Body of pancreas (tissue), 4 donors: ENCODE measurements at regions not wholly inside any gene's neighbourhood (a gene's known extent, or its start where the extent isn't known, plus 50 kb on each side); places are given as distances from the start of the nearest gene placed in this dataset.
"Not testable (repeated sequence)": the region's sequence is repeated elsewhere in the genome, so short reads cannot be mapped to it uniquely, and the experiment has no call there.

Experiments used
- ATAC-seq: fragments of 150-250 bp; one replicate; pipeline ENCODE4 v1.9.1; 2016
- DNase-seq, 4 donors: peaks; one replicate each; pipeline ENCODE4 v3.0.0-alpha.2; 2019
- H3K27ac ChIP-seq, 4 donors: fragments of 200-600 bp; sonication (generic); 1 replicate in 3 of 4; 2 replicates in 1 of 4; pipeline versions ENCODE4 v1.5.1 to v1.6.1; 2016 to 2019; ENCODE audit warnings: mild to moderate bottlenecking in 1 of 4, mixed read lengths in 1 of 4, moderate library complexity in 1 of 4
- H3K27me3 ChIP-seq, 2 donors: fragments of 200-600 bp; sonication (generic); one replicate each; pipeline ENCODE4 v1.6.0; 2016; ENCODE audit warnings: mild to moderate bottlenecking in 1 of 2
- H3K36me3 ChIP-seq, 2 donors: fragments of 200-600 bp; sonication (generic); replicated peaks in 1 of 2; 2 replicates each; pipeline ENCODE4 v1.5.1; 2016; ENCODE audit warnings: low read depth in 2 of 2; ENCODE audit not compliant: insufficient read depth in 1 of 2
- H3K4me1 ChIP-seq: fragments of 200-600 bp; sonication (generic); one replicate; pipeline ENCODE4 v1.6.0; 2016
- H3K4me3 ChIP-seq, 2 donors: fragments of 200-600 bp; sonication (generic); 1 replicate in 1 of 2; 2 replicates in 1 of 2; pipeline ENCODE4 v1.5.1; 2016 to 2019
- H3K9me3 ChIP-seq, 3 donors: fragments of 200-600 bp; sonication (generic); 1 replicate in 2 of 3; 2 replicates in 1 of 3; pipeline ENCODE4 v1.5.1; 2016
- CTCF ChIP-seq, 7 experiments: fragments of 450-650 bp in 4 of 7; fragments of 200-600 bp in 3 of 7; sonication (generic) in 3 of 7; IDR thresholded peaks; one replicate each; pipeline ENCODE4 v1.5.1; 2016 to 2019; ENCODE audit warnings: antibody characterized with exemption in 7 of 7
- POLR2A ChIP-seq, 3 donors: fragments of 450-650 bp; IDR thresholded peaks; one replicate each; pipeline ENCODE4 v1.6.1; 2016; ENCODE audit warnings: antibody characterized with exemption in 3 of 3, mild to moderate bottlenecking in 2 of 3
- WGBS, 2 donors: methylation state at CpG; one replicate each; pipeline ENCODE4 v1.1.5; 2017; 5-methylcytosine and 5-hydroxymethylcytosine counted together
- intact Hi-C: fragments of 100-400 bp; cut with DNase I; formaldehyde crosslinking; loops from one replicate; pipeline ENCODE4 v1.15.1; 2023

GRCh38 chr4:129264008-129264657, 168.2 kb downstream of the C4orf33 start:
- DNase-seq (no peak), ATAC-seq (no peak)
- no peaks in the 10 kb centered on the region for H3K4me1 ChIP-seq
- no peak overlapping the region for H3K4me3 ChIP-seq
- intact Hi-C loops, result no loop called here
- no peak overlapping the region for H3K27ac ChIP-seq
- no peaks in the 10 kb centered on the region for H3K36me3 ChIP-seq
- whole genome bisulfite sequencing, 2 donors, result 87 to 96% methylated on average over 1 of the region's 1 CpG
- H3K27me3 ChIP-seq, result no peaks in the 10 kb centered on the region
- no peak for TF ChIP-seq POLR2A (IDR thresholded peaks at IDR 0.05)
- TF ChIP-seq CTCF (IDR thresholded peaks at IDR 0.05), result no peak
- H3K9me3 ChIP-seq, result no peaks in the 10 kb centered on the region

- ATAC-seq, result no peak
- Histone ChIP-seq H3K36me3 (no peaks in the 10 kb centered on the region), H3K4me3 (no peak overlapping the region), H3K27me3 (no peaks in the 10 kb centered on the region), H3K9me3 (no peaks in the 10 kb centered on the region), H3K4me1 (no peaks in the 10 kb centered on the region), H3K27ac (no peak overlapping the region)
- intact Hi-C loops, result no loop called here
- 35 to 38% methylated on average over 1 of the region's 1 CpG for WGBS, 2 donors
- no peak for DNase-seq
- TF ChIP-seq POLR2A (IDR thresholded peaks at IDR 0.05) (no peak), CTCF (IDR thresholded peaks at IDR 0.05) (no peak)
Observed at GRCh38 chr4:129278868-129279267, 182.9 kb downstream of the C4orf33 start.

- no peaks in the 10 kb centered on the region for H3K4me1 ChIP-seq
- no peaks in the 10 kb centered on the region for H3K9me3 ChIP-seq
- no peaks in the 10 kb centered on the region for H3K27me3 ChIP-seq
- H3K27ac ChIP-seq, result no peak overlapping the region
- DNase-seq (no peak), ATAC-seq (no peak)
- intact Hi-C loops, result no loop called here
- TF ChIP-seq CTCF (IDR thresholded peaks at IDR 0.05) (no peak), POLR2A (IDR thresholded peaks at IDR 0.05) (no peak)
- H3K4me3 ChIP-seq, result no peak overlapping the region
- H3K36me3 ChIP-seq, result no peaks in the 10 kb centered on the region
Observed at GRCh38 chr4:129282293-129282692, 186.3 kb downstream of the C4orf33 start.

- H3K4me1 ChIP-seq, H3K9me3 ChIP-seq, H3K27me3 ChIP-seq, intact Hi-C loops, H3K27ac ChIP-seq, H3K4me3 ChIP-seq, ATAC-seq, DNase-seq, H3K36me3 ChIP-seq: not testable (repeated sequence)
- 57 to 65% methylated on average over 4 of the region's 4 CpGs for WGBS, 2 donors
Observed at GRCh38 chr4:129292194-129292593, 196.2 kb downstream of the C4orf33 start.

- Histone ChIP-seq H3K36me3 (no peaks in the 10 kb centered on the region), H3K4me1 (no peaks in the 10 kb centered on the region), H3K27ac (no peak overlapping the region), H3K9me3 (no peaks in the 10 kb centered on the region), H3K27me3 (no peaks in the 10 kb centered on the region), H3K4me3 (no peak overlapping the region)
- ATAC-seq (no peak), DNase-seq (no peak)
- intact Hi-C loops, result no loop called here
- TF ChIP-seq CTCF (IDR thresholded peaks at IDR 0.05), result no peak
- no peak for TF ChIP-seq POLR2A (IDR thresholded peaks at IDR 0.05)
- WGBS, 2 donors, result 82 to 91% methylated on average over 2 of the region's 2 CpGs
Observed at GRCh38 chr4:129314781-129315180, 218.8 kb downstream of the C4orf33 start.
